Mucosa of gallbladder (tissue), 1 donor: ENCODE measurements at regions not wholly inside any gene's neighbourhood (a gene's known extent, or its start where the extent isn't known, plus 50 kb on each side); places are given as distances from the start of the nearest gene placed in this dataset.

ENCODE experiments used
- DNase-seq: peaks from one replicate; pipeline ENCODE4 v3.0.0-alpha.2; 2020; ENCODE audit warnings: low spot score
- donor health status: DM: no; HTN: no; CAD: no.

- no peak for DNase-seq
Observed at GRCh38 chr11:76298255-76298654, 82.7 kb downstream of the THAP12 start.

- DNase-seq, result no peak
Observed at GRCh38 chr11:76296731-76297542, 84.0 kb downstream of the THAP12 start.

- no peak for DNase-seq
Observed at GRCh38 chr11:76293189-76293631, 86.9 kb upstream of the WNT11 start.

DNA sequence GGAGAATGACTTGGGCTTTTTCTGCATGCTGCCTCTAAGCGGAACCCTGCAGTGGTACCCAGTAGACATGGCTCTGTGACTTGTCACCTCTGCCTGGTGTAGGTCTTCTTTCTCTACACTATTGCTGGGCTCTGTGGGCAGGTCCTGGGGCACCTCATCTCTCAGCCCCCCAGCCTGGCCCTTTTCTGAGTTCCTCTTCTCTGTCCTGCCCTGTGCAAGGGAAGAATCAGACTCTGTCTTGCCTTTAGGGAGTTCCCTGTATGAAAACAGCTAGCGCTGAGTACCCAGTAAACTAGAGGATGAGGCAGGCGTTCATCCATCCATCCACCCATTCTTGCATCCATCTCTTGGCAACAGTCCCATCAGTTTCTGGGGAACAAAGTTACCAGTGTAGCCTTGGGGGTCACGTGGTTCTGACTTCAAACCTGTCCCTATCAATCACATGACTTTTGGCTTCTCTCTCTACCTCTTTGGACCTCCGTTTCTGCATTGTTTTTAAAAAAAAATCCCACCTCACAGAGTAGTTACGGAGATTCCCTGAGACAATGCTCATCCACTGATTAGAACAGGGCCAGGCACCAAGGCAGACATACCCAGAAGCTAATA lies 86.4 kb upstream of the WNT11 start:
- no peak for DNase-seq

GRCh38 chr11:76291576-76292526 lies 85.5 kb upstream of the WNT11 start:
- no peak for DNase-seq

- DNase-seq, result no peak
Observed at GRCh38 chr11:76288166-76288980, 82.1 kb upstream of the WNT11 start.

GRCh38 chr11:76287227-76287626 lies 80.9 kb upstream of the WNT11 start:
- DNase-seq, result no peak

DNA sequence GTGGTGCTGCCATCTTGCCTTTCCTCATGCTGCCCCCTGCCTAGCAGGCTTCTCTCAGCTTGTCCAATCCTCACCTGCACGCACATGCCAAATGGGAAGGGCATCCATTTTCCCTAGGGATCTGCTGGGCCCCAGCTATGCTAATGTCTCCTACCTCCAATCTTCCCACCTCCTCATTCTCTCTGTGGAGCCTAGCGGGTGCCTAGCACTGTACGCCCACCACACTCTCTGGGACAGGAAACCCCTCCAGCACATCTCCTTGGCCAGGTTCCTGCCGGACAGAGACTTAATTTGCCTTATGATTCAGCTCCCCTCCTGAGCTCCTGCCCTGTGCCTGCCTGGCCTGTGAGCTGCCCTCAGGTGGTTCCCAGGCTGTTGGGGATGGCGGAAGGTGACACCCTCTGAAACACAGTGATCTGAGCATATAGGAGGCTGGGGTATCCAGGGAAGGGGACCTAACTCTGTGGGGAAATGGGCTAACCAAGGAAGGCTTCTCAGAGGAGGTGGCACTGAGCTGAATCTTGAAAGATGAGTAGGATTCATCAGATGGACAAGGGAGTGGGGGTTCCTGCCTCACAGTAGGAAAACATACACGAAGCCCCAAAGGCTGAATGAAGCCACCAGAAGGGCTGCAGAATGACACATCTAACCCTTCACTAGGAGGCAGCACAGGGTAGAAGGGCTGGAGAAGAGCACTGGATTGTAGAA lies 79.2 kb upstream of the WNT11 start:
- DNase-seq, result no peak

GRCh38 chr11:76284161-76284560 lies 77.9 kb upstream of the WNT11 start:
- no peak for DNase-seq

- no peak for DNase-seq
Observed at GRCh38 chr11:76282811-76283595, 76.7 kb upstream of the WNT11 start.

DNA sequence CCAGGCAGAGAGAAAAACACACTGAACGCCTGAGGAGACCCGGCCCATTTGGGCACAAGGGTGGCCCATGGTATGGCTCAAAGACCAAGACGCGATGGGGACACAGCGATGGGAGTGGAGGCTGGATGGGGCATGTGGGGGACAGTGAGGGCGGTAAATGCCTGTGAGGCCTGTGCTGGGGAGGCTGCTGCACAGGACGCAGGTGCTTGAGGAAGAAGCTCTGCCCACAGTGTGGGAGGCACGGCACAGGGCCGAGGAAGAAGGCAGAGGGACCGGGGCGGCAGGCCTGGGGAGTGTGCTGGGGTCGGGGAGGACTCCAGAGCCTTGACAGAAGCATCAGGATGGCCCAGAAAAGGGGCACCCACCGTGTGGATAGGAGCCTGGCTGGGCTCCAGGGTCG lies 75.9 kb upstream of the WNT11 start:
- DNase-seq, result no peak

GRCh38 chr11:76281558-76281906 lies 75.2 kb upstream of the WNT11 start:
- no peak for DNase-seq

- no peak for DNase-seq
Observed at GRCh38 chr11:76280882-76281557, 74.7 kb upstream of the WNT11 start.

GRCh38 chr11:76280151-76280881 lies 74.0 kb upstream of the WNT11 start:
- no peak for DNase-seq

- DNase-seq, result no peak
Observed at GRCh38 chr11:76279646-76280045, 73.3 kb upstream of the WNT11 start.

- DNase-seq, result no peak
Observed at GRCh38 chr11:76279038-76279437, 72.7 kb upstream of the WNT11 start.

GRCh38 chr11:76278526-76278925 lies 72.2 kb upstream of the WNT11 start:
- no peak for DNase-seq

GRCh38 chr11:76277298-76278175 lies 71.2 kb upstream of the WNT11 start:
- no peak for DNase-seq
